GM12864 (cell line): ENCODE measurements at regions not wholly inside any gene's neighbourhood (a gene's known extent, or its start where the extent isn't known, plus 50 kb on each side); places are given as distances from the start of the nearest gene placed in this dataset.

Experiments
- DNase-seq: peaks from one replicate; pipeline ENCODE4 v3.0.0-alpha.2; 2011; ENCODE audit warnings: low read depth
- H3K4me3 ChIP-seq: 2 replicates; pipeline ENCODE4 v1.5.1; 2011; ENCODE audit warnings: mild to moderate bottlenecking, low read depth, low read length, control low read depth
- CTCF ChIP-seq: IDR thresholded peaks from 2 replicates; pipeline ENCODE4 v1.5.1; 2011; ENCODE audit warnings: low read depth, mild to moderate bottlenecking, moderate library complexity, low read length, control low read depth, inconsistent platforms; ENCODE audit errors: missing control alignments

- no peak for DNase-seq
- TF ChIP-seq CTCF: no peak
- H3K4me3 ChIP-seq: no peak overlapping the region
These were observed 133.7 kb upstream of the MEIS1 start for GRCh38 chr2:66301022-66301766.

GRCh38 chr2:66283787-66284186, 151.1 kb upstream of the MEIS1 start:
- no peak overlapping the region for H3K4me3 ChIP-seq
- no peak for TF ChIP-seq CTCF
- no peak for DNase-seq

- DNase-seq: no peak
- TF ChIP-seq CTCF: no peak
- no peak overlapping the region for H3K4me3 ChIP-seq
These were observed 152.9 kb upstream of the MEIS1 start for GRCh38 chr2:66281980-66282379.

GRCh38 chr2:66279024-66279423, 155.9 kb upstream of the MEIS1 start:
- no peak for TF ChIP-seq CTCF
- no peak for DNase-seq

GRCh38 chr2:66275984-66276383, 158.9 kb upstream of the MEIS1 start:
- no peak overlapping the region for H3K4me3 ChIP-seq
- no peak for DNase-seq
- no peak for TF ChIP-seq CTCF

More at GRCh38 chr2:66279024-66279423, 155.9 kb upstream of the MEIS1 start:
- no peak overlapping the region for H3K4me3 ChIP-seq

- no peak for TF ChIP-seq CTCF
- no peak overlapping the region for H3K4me3 ChIP-seq
- no peak for DNase-seq
These were observed 160.9 kb upstream of the MEIS1 start for GRCh38 chr2:66273933-66274490.

GRCh38 chr2:66272751-66273150, 162.2 kb upstream of the MEIS1 start:
- no peak for DNase-seq
- no peak for TF ChIP-seq CTCF
- H3K4me3 ChIP-seq: no peak overlapping the region
